KMS-11 (cell line): ENCODE measurements at regions not wholly inside any gene's neighbourhood (a gene's known extent, or its start where the extent isn't known, plus 50 kb on each side); places are given as distances from the start of the nearest gene placed in this dataset.

Experiments
- H2AFZ ChIP-seq: fragments of 200-600 bp; sonication (generic); 2 replicates; pipeline ENCODE4 v1.6.1; 2016; ENCODE audit warnings: antibody characterized with exemption, mixed run types, low read depth
- H3K27ac ChIP-seq: fragments of 200-600 bp; sonication (generic); 2 replicates; pipeline ENCODE4 v1.6.1; 2016; ENCODE audit warnings: mild to moderate bottlenecking, mixed run types
- H3K27me3 ChIP-seq: fragments of 200-600 bp; sonication (generic); 2 replicates; pipeline ENCODE4 v1.6.1; 2017; ENCODE audit warnings: mild to moderate bottlenecking, low read depth, mixed run types, moderate library complexity; ENCODE audit not compliant: insufficient read depth
- H3K36me3 ChIP-seq: fragments of 200-600 bp; sonication (generic); 2 replicates; pipeline ENCODE4 v1.6.1; 2017; ENCODE audit warnings: mild to moderate bottlenecking, mixed run types; ENCODE audit not compliant: insufficient read depth
- H3K4me1 ChIP-seq: fragments of 200-600 bp; sonication (generic); 2 replicates; pipeline ENCODE4 v1.6.1; 2016; ENCODE audit warnings: mild to moderate bottlenecking, low read depth, mixed run types; ENCODE audit not compliant: poor library complexity, severe bottlenecking
- H3K4me2 ChIP-seq: fragments of 200-600 bp; sonication (generic); 2 replicates; pipeline ENCODE4 v1.7.0; 2016; ENCODE audit warnings: mild to moderate bottlenecking, mixed run types
- H3K4me3 ChIP-seq: fragments of 200-600 bp; sonication (generic); IDR thresholded peaks from 2 replicates; pipeline ENCODE4 v1.6.1; 2017; ENCODE audit warnings: low read depth, low read length, mixed read lengths; ENCODE audit not compliant: insufficient read depth
- H3K79me2 ChIP-seq: fragments of 200-600 bp; sonication (generic); 2 replicates; pipeline ENCODE4 v1.6.1; 2016; ENCODE audit warnings: low read depth, mixed run types; ENCODE audit not compliant: insufficient read depth
- H3K9ac ChIP-seq: fragments of 200-600 bp; sonication (generic); 2 replicates; pipeline ENCODE4 v1.6.1; 2016; ENCODE audit warnings: mild to moderate bottlenecking, mixed run types
- H4K20me1 ChIP-seq: fragments of 200-600 bp; sonication (generic); 2 replicates; pipeline ENCODE4 v1.6.1; 2016; ENCODE audit warnings: mild to moderate bottlenecking, mixed run types; ENCODE audit not compliant: insufficient read depth
- CTCF ChIP-seq: fragments of 200-600 bp; sonication (generic); conservative IDR thresholded peaks from 2 replicates; pipeline ENCODE4 v1.6.1; 2017; ENCODE audit warnings: low read depth, mild to moderate bottlenecking, antibody characterized with exemption, low read length, moderate library complexity, mixed read lengths

GRCh38 chr6:15809367-15809766 lies 146.5 kb upstream of the DTNBP1 start:
- no peaks in the 10 kb centered on the region for H3K27me3 ChIP-seq
- H3K79me2 ChIP-seq, result no peaks in the 10 kb centered on the region
- H3K4me3 ChIP-seq, result no peak overlapping the region
- no peak overlapping the region for H2AFZ ChIP-seq
- no peak overlapping the region for H3K4me2 ChIP-seq
- H4K20me1 ChIP-seq, result no peaks in the 10 kb centered on the region
- no peak for TF ChIP-seq CTCF
- H3K4me1 ChIP-seq, result no peaks in the 10 kb centered on the region
- H3K27ac ChIP-seq, result no peak overlapping the region
- H3K36me3 ChIP-seq, result no peaks in the 10 kb centered on the region
- H3K9ac ChIP-seq, result no peak overlapping the region

GRCh38 chr6:15804164-15805154 lies 141.6 kb upstream of the DTNBP1 start:
- H2AFZ ChIP-seq, result no peak overlapping the region
- H3K9ac ChIP-seq, result no peak overlapping the region
- H3K36me3 ChIP-seq, result no peaks in the 10 kb centered on the region
- no peak for TF ChIP-seq CTCF
- no peaks in the 10 kb centered on the region for H4K20me1 ChIP-seq
- no peak overlapping the region for H3K4me3 ChIP-seq
- no peak overlapping the region for H3K4me2 ChIP-seq
- H3K27ac ChIP-seq, result no peak overlapping the region
- no peaks in the 10 kb centered on the region for H3K4me1 ChIP-seq
- H3K27me3 ChIP-seq, result no peaks in the 10 kb centered on the region
- H3K79me2 ChIP-seq, result no peaks in the 10 kb centered on the region

- no peak for TF ChIP-seq CTCF
- H3K27ac ChIP-seq, result no peak overlapping the region
- no peaks in the 10 kb centered on the region for H3K27me3 ChIP-seq
- no peaks in the 10 kb centered on the region for H4K20me1 ChIP-seq
- no peak overlapping the region for H2AFZ ChIP-seq
- H3K4me3 ChIP-seq, result no peak overlapping the region
- H3K4me2 ChIP-seq, result no peak overlapping the region
- no peak overlapping the region for H3K9ac ChIP-seq
- H3K36me3 ChIP-seq, result no peaks in the 10 kb centered on the region
- no peaks in the 10 kb centered on the region for H3K4me1 ChIP-seq
- H3K79me2 ChIP-seq, result no peaks in the 10 kb centered on the region
Observed at GRCh38 chr6:15802466-15802865, 139.6 kb upstream of the DTNBP1 start.

GRCh38 chr6:15801912-15802311 lies 139.1 kb upstream of the DTNBP1 start:
- Histone ChIP-seq H3K27ac (no peak overlapping the region), H3K27me3 (no peaks in the 10 kb centered on the region), H3K36me3 (no peaks in the 10 kb centered on the region), H2AFZ (no peak overlapping the region), H3K4me3 (no peak overlapping the region), H4K20me1 (no peaks in the 10 kb centered on the region), H3K4me2 (no peak overlapping the region), H3K4me1 (no peaks in the 10 kb centered on the region), H3K9ac (no peak overlapping the region), H3K79me2 (no peaks in the 10 kb centered on the region)
- no peak for TF ChIP-seq CTCF
